KMS-11 (cell line): ENCODE measurements at regions not wholly inside any gene's neighbourhood (a gene's known extent, or its start where the extent isn't known, plus 50 kb on each side); places are given as distances from the start of the nearest gene placed in this dataset.

Experiments used
- H2AFZ ChIP-seq: fragments of 200-600 bp; sonication (generic); 2 replicates; pipeline ENCODE4 v1.6.1; 2016; ENCODE audit warnings: antibody characterized with exemption, mixed run types, low read depth
- H3K27ac ChIP-seq: fragments of 200-600 bp; sonication (generic); 2 replicates; pipeline ENCODE4 v1.6.1; 2016; ENCODE audit warnings: mild to moderate bottlenecking, mixed run types
- H3K27me3 ChIP-seq: fragments of 200-600 bp; sonication (generic); 2 replicates; pipeline ENCODE4 v1.6.1; 2017; ENCODE audit warnings: mild to moderate bottlenecking, low read depth, mixed run types, moderate library complexity; ENCODE audit not compliant: insufficient read depth
- H3K36me3 ChIP-seq: fragments of 200-600 bp; sonication (generic); 2 replicates; pipeline ENCODE4 v1.6.1; 2017; ENCODE audit warnings: mild to moderate bottlenecking, mixed run types; ENCODE audit not compliant: insufficient read depth
- H3K4me1 ChIP-seq: fragments of 200-600 bp; sonication (generic); 2 replicates; pipeline ENCODE4 v1.6.1; 2016; ENCODE audit warnings: mild to moderate bottlenecking, low read depth, mixed run types; ENCODE audit not compliant: poor library complexity, severe bottlenecking
- H3K4me2 ChIP-seq: fragments of 200-600 bp; sonication (generic); 2 replicates; pipeline ENCODE4 v1.7.0; 2016; ENCODE audit warnings: mild to moderate bottlenecking, mixed run types
- H3K4me3 ChIP-seq: fragments of 200-600 bp; sonication (generic); IDR thresholded peaks from 2 replicates; pipeline ENCODE4 v1.6.1; 2017; ENCODE audit warnings: low read depth, low read length, mixed read lengths; ENCODE audit not compliant: insufficient read depth
- H3K79me2 ChIP-seq: fragments of 200-600 bp; sonication (generic); 2 replicates; pipeline ENCODE4 v1.6.1; 2016; ENCODE audit warnings: low read depth, mixed run types; ENCODE audit not compliant: insufficient read depth
- H3K9ac ChIP-seq: fragments of 200-600 bp; sonication (generic); 2 replicates; pipeline ENCODE4 v1.6.1; 2016; ENCODE audit warnings: mild to moderate bottlenecking, mixed run types
- H4K20me1 ChIP-seq: fragments of 200-600 bp; sonication (generic); 2 replicates; pipeline ENCODE4 v1.6.1; 2016; ENCODE audit warnings: mild to moderate bottlenecking, mixed run types; ENCODE audit not compliant: insufficient read depth
- TF ChIP-seq, protein P1 (sequence below): fragments of 200-600 bp; sonication (generic); conservative IDR thresholded peaks from 2 replicates; pipeline ENCODE4 v1.6.1; 2017; ENCODE audit warnings: low read depth, mild to moderate bottlenecking, antibody characterized with exemption, low read length, moderate library complexity, mixed read lengths

DNA sequence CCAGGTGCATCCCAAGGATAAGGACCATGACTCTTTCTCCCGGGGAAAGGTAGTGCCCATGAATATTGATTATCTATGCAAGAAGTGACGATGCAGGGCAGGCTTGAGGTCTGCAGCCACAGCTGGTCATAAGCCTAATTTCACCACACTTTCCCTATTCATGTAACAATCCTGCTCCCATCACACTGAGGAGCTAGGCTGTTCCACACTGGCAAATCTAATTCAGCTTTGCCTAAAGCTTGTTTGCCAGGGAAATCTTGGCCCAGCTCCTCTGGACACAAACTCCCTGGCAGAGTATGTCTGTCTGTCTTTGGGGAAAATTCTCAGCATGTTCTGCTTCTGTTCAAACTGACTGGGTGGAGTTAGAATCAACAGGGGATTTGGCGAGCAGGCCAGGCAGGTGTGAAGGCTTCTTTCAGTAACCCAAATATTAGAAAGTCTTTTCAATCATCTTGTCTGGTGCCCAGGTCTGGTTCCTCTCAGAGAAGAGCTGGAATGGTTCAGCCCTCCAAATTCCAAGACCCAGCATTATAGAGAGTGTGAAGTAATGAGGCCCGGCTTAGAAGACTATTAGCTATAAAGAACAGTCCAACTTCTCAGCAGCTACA lies 88.5 kb upstream of the SPDL1 start:
- no peaks in the 10 kb centered on the region for H3K4me1 ChIP-seq
- no peak overlapping the region for H2AFZ ChIP-seq
- TF ChIP-seq, protein P1, sequence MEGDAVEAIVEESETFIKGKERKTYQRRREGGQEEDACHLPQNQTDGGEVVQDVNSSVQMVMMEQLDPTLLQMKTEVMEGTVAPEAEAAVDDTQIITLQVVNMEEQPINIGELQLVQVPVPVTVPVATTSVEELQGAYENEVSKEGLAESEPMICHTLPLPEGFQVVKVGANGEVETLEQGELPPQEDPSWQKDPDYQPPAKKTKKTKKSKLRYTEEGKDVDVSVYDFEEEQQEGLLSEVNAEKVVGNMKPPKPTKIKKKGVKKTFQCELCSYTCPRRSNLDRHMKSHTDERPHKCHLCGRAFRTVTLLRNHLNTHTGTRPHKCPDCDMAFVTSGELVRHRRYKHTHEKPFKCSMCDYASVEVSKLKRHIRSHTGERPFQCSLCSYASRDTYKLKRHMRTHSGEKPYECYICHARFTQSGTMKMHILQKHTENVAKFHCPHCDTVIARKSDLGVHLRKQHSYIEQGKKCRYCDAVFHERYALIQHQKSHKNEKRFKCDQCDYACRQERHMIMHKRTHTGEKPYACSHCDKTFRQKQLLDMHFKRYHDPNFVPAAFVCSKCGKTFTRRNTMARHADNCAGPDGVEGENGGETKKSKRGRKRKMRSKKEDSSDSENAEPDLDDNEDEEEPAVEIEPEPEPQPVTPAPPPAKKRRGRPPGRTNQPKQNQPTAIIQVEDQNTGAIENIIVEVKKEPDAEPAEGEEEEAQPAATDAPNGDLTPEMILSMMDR: no peak
- H3K9ac ChIP-seq: no peak overlapping the region
- H3K27ac ChIP-seq: no peak overlapping the region
- no peaks in the 10 kb centered on the region for H3K79me2 ChIP-seq
- no peaks in the 10 kb centered on the region for H3K36me3 ChIP-seq
- H3K4me2 ChIP-seq: no peak overlapping the region
- no peak overlapping the region for H3K4me3 ChIP-seq
- H4K20me1 ChIP-seq: no peaks in the 10 kb centered on the region
- H3K27me3 ChIP-seq: no peaks in the 10 kb centered on the region

DNA sequence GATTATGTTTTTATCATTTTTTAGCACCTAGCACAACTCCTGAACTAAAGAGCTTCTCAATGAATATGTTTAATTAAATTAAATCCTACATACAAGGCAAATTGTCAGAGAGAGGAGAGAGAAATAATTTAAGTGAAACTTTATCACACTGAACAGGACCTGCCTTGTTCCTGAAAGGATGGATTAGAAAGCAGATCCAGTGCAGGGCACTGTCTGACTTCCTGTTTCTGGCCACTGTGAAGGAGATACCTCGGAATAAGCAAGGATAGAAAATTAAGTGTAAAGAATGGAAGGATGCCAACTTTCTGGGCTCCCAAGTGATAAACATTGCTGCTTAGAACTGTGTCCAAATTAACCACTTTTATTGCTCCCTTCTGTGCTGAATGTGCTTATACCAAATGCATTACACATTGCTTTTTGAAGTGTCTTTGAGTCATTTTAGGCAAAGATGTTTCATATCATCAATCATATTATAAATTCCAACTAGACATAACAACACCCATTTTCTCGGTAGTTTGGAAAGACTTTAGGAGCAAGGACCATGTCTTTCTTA lies 89.1 kb upstream of the SPDL1 start:
- Histone ChIP-seq H3K79me2 (no peaks in the 10 kb centered on the region), H3K27ac (no peak overlapping the region), H3K27me3 (no peaks in the 10 kb centered on the region), H3K4me2 (no peak overlapping the region), H2AFZ (no peak overlapping the region), H3K36me3 (no peaks in the 10 kb centered on the region), H3K4me1 (no peaks in the 10 kb centered on the region), H4K20me1 (no peaks in the 10 kb centered on the region), H3K9ac (no peak overlapping the region), H3K4me3 (no peak overlapping the region)
- TF ChIP-seq, protein P1: no peak

DNA sequence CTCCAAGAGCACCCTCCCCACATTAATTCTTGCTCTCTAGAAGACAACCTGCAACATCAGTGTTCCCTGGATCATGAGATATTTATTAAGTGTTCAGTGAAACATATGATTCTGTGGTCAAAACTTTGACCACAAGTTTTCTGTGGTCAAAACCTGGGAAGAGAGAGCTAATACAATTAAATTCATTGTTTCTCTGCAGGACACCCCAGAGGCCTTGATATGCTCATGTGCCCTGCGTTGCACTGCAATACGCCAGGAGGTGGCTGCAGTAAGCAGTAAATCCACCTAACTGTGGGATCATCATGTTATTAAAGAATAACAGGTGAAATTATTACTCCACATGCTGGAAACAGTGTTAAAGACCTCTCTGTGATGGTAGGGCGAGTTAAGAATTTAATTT lies 109.3 kb upstream of the SPDL1 start:
- no peak overlapping the region for H3K27ac ChIP-seq
- no peaks in the 10 kb centered on the region for H3K27me3 ChIP-seq
- H3K4me1 ChIP-seq: no peaks in the 10 kb centered on the region
- no peak overlapping the region for H3K9ac ChIP-seq
- no peak overlapping the region for H3K4me3 ChIP-seq
- H2AFZ ChIP-seq: no peak overlapping the region
- TF ChIP-seq, protein P1: no peak
- H3K79me2 ChIP-seq: no peaks in the 10 kb centered on the region
- no peaks in the 10 kb centered on the region for H3K36me3 ChIP-seq
- H3K4me2 ChIP-seq: no peak overlapping the region
- no peaks in the 10 kb centered on the region for H4K20me1 ChIP-seq

DNA sequence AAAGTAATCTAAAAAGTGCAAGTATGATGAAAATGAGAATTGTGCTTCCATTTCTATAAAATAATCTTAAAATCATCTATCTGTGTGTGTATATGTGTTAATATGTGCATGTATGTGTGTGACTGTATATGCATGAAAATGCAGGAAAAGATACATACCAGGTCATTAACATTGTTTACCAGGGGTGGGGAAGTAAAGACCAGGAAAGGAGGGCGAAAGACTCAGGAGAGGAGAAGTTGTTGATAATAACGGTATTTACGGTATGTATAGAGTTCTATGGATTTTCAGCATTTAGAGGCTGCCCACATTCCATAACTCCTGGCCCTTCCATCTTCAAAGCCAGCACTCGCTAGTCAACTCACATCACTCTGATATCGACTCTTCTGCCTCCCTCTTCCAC lies 111.0 kb upstream of the SPDL1 start:
- Histone ChIP-seq H3K4me1 (no peaks in the 10 kb centered on the region), H3K4me2 (no peak overlapping the region), H3K4me3 (no peak overlapping the region), H2AFZ (no peak overlapping the region), H3K36me3 (no peaks in the 10 kb centered on the region), H3K27ac (no peak overlapping the region), H3K27me3 (no peaks in the 10 kb centered on the region), H3K9ac (no peak overlapping the region), H4K20me1 (no peaks in the 10 kb centered on the region), H3K79me2 (no peaks in the 10 kb centered on the region)
- TF ChIP-seq, protein P1: no peak
